Kidney (tissue), 13 donors: ENCODE measurements at regions not wholly inside any gene's neighbourhood (a gene's known extent, or its start where the extent isn't known, plus 50 kb on each side); places are given as distances from the start of the nearest gene placed in this dataset.

Source experiments
- DNase-seq, 5 donors: peaks; one replicate each; pipeline ENCODE4 v3.0.0-alpha.2; 2013 to 2020
- FAIRE-seq: peaks from 2 replicates; lab custom pipeline; 2012; peaks lifted over from hg19 to GRCh38; lab: Jason Lieb, UNC
- H3K27ac ChIP-seq, 2 donors: one replicate each; pipeline ENCODE4 v1.7.0; 2013; ENCODE audit warnings: low read depth in 2 of 2, low read length in 2 of 2, inconsistent platforms in 1 of 2
- H3K27me3 ChIP-seq: one replicate; pipeline ENCODE4 v1.7.1; 2013; ENCODE audit warnings: low read length, inconsistent platforms; ENCODE audit not compliant: control insufficient read depth, insufficient read depth
- H3K36me3 ChIP-seq, 3 donors: one replicate each; pipeline versions ENCODE4 v1.7.0 to v1.7.1; 2013; ENCODE audit warnings: low read length in 3 of 3, control low read depth in 1 of 3, inconsistent platforms in 1 of 3; ENCODE audit not compliant: insufficient read depth in 3 of 3, control insufficient read depth in 2 of 3
- H3K4me1 ChIP-seq, 3 donors: one replicate each; pipeline versions ENCODE4 v1.7.0 to v1.7.1; 2013; ENCODE audit warnings: low read length in 3 of 3, inconsistent platforms in 1 of 3, low read depth in 1 of 3; ENCODE audit not compliant: control insufficient read depth in 2 of 3, insufficient read depth in 2 of 3
- H3K4me3 ChIP-seq, 3 donors: one replicate each; pipeline versions ENCODE4 v1.7.0 to v1.8.1; 2013; ENCODE audit warnings: low read length in 3 of 3, control low read depth in 1 of 3, inconsistent platforms in 1 of 3
- H3K9ac ChIP-seq, 3 donors: one replicate each; pipeline versions ENCODE4 v1.7.0 to v1.7.1; 2013; ENCODE audit warnings: low read length in 3 of 3, control low read depth in 1 of 3, inconsistent platforms in 1 of 3
- H3K9me3 ChIP-seq, 3 donors: one replicate each; pipeline versions ENCODE4 v1.7.0 to v1.7.1; 2013; ENCODE audit warnings: low read length in 3 of 3, control low read depth in 1 of 3, inconsistent platforms in 1 of 3; ENCODE audit not compliant: control insufficient read depth in 2 of 3, insufficient read depth in 1 of 3
- intact Hi-C: fragments of 100-400 bp; cut with DNase I; formaldehyde crosslinking; loops from one replicate; pipeline ENCODE4 v1.11.1; 2022
- TF ChIP-seq, protein P1 (sequence below): IDR thresholded peaks from 3 replicates; pipeline ENCODE4 v1.5.1; 2012; ENCODE audit warnings: mild to moderate bottlenecking, moderate library complexity, borderline replicate concordance; ENCODE audit not compliant: insufficient read depth; ENCODE audit errors: extremely low read depth
- donor health status: control.
- donor health status: control.
- donor health status: control.
- donor health status: control.
- donor health status: control.
- donor health status: DM: yes; HTN: yes; CAD: no.
- donor health status: Normal renal cell carcinoma (clear cell type).

DNA sequence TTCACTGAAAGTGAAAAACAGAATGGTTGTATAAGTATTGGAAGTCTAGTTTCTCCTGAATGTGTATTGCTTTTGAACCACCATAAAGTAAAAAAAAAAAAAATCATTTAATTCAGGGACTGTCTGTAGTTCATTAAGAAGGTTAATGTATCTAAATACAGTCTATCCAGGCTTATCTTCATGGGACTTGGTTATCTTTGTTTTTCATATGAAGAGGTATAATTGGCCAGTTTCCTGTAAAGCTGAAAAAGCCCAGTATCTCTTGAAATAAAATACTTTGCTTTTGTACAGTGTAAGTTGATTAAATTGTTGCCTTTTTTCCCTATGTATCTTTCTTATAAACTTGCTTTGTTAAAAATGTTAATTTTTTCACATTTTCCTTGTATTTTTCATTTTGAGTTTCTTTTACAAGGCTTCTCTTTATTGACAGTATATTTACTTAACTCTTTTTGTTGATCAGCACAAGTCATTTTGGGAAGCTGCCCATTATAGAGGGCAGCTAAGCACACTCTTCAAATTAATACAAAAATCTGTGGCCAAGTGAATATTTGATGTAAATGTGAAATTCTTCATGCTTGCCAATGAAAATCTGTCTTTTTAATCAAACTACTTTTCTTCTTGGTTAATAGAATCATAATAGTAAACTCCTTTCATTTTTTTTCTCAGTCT is 156.0 kb downstream of the TMTC3 start:
- intact Hi-C loops = no loop called here
- no peak overlapping the region for H3K4me3 ChIP-seq
- no peak overlapping the region for H3K27ac ChIP-seq
- H3K9me3 ChIP-seq = no peaks in the 10 kb centered on the region
- DNase-seq (no peak), FAIRE-seq (no peak)
- H3K36me3 ChIP-seq = no peaks in the 10 kb centered on the region
- no peaks in the 10 kb centered on the region for H3K27me3 ChIP-seq
- TF ChIP-seq, protein P1, sequence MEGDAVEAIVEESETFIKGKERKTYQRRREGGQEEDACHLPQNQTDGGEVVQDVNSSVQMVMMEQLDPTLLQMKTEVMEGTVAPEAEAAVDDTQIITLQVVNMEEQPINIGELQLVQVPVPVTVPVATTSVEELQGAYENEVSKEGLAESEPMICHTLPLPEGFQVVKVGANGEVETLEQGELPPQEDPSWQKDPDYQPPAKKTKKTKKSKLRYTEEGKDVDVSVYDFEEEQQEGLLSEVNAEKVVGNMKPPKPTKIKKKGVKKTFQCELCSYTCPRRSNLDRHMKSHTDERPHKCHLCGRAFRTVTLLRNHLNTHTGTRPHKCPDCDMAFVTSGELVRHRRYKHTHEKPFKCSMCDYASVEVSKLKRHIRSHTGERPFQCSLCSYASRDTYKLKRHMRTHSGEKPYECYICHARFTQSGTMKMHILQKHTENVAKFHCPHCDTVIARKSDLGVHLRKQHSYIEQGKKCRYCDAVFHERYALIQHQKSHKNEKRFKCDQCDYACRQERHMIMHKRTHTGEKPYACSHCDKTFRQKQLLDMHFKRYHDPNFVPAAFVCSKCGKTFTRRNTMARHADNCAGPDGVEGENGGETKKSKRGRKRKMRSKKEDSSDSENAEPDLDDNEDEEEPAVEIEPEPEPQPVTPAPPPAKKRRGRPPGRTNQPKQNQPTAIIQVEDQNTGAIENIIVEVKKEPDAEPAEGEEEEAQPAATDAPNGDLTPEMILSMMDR = no peak
- no peaks in the 10 kb centered on the region for H3K4me1 ChIP-seq
- H3K9ac ChIP-seq = no peak overlapping the region

- intact Hi-C loops = no loop called here
- no peak overlapping the region for H3K9ac ChIP-seq
- TF ChIP-seq, protein P1 = no peak
- no peaks in the 10 kb centered on the region for H3K4me1 ChIP-seq
- no peak for FAIRE-seq
- H3K4me3 ChIP-seq = no peak overlapping the region
- H3K27ac ChIP-seq = no peak overlapping the region
- no peak for DNase-seq
- H3K36me3 ChIP-seq = no peaks in the 10 kb centered on the region
- no peaks in the 10 kb centered on the region for H3K9me3 ChIP-seq
- no peaks in the 10 kb centered on the region for H3K27me3 ChIP-seq
Measured at GRCh38 chr12:88298761-88299242, 156.7 kb downstream of the TMTC3 start.

DNA sequence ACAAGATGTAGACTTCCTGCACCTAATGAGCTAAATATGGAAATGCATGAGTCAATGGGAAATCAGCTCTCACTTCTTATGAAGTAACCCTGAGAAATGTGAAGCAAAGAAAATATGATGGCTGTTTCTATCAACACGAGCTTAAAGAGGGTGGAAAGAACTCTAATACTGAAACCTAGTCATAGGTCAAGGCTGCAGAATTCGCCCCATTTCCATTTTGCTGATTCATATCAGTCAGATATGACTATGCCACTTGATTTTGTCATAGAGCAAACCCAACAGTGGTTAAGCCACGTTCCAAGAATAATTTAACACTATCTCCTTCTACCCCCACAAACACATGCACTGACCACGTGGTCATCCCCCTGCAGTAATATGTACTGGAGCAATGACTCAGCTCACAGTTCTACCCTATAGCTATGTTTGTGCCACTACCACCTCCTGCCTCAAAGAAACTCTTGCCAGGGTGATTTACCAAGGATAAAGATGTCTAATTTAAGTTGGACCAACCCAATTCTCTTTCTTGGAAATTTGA is 157.5 kb downstream of the TMTC3 start:
- TF ChIP-seq, protein P1 = no peak
- Histone ChIP-seq H3K9me3 (no peaks in the 10 kb centered on the region), H3K9ac (no peak overlapping the region), H3K4me1 (no peaks in the 10 kb centered on the region), H3K4me3 (no peak overlapping the region), H3K36me3 (no peaks in the 10 kb centered on the region), H3K27me3 (no peaks in the 10 kb centered on the region), H3K27ac (no peak overlapping the region)
- DNase-seq = no peak
- intact Hi-C loops = no loop called here
- no peak for FAIRE-seq
